Gastroesophageal sphincter (tissue), 4 donors: ENCODE measurements at regions not wholly inside any gene's neighbourhood (a gene's known extent, or its start where the extent isn't known, plus 50 kb on each side); places are given as distances from the start of the nearest gene placed in this dataset.

Experiments used
- ATAC-seq: fragments of 150-250 bp; one replicate; pipeline ENCODE4 v1.9.1; 2016; ENCODE audit warnings: mild to moderate bottlenecking, moderate library complexity
- H3K27ac ChIP-seq, 4 donors: fragments of 200-600 bp; sonication (generic) in 3 of 4; 1 replicate in 3 of 4; 2 replicates in 1 of 4; pipeline ENCODE4 v1.5.1; 2016 to 2019
- H3K27me3 ChIP-seq: fragments of 200-600 bp; sonication (generic); one replicate; pipeline ENCODE4 v1.5.1; 2019
- H3K36me3 ChIP-seq, 2 donors: fragments of 200-600 bp; sonication (generic); one replicate each; pipeline ENCODE4 v1.5.1; 2019; ENCODE audit warnings: control low read depth in 1 of 2
- H3K4me1 ChIP-seq, 3 donors: fragments of 200-600 bp; sonication (generic); 1 replicate in 2 of 3; 2 replicates in 1 of 3; pipeline ENCODE4 v1.5.1; 2016 to 2019; ENCODE audit warnings: control low read depth in 2 of 3
- H3K4me3 ChIP-seq, 2 donors: fragments of 200-600 bp; sonication (generic); one replicate each; pipeline ENCODE4 v1.5.1; 2019; ENCODE audit warnings: mild to moderate bottlenecking in 1 of 2, moderate library complexity in 1 of 2
- H3K9me3 ChIP-seq, 3 donors: fragments of 200-600 bp; sonication (generic); one replicate each; pipeline ENCODE4 v1.5.1; 2017 to 2019; ENCODE audit warnings: control low read depth in 2 of 3
- CTCF ChIP-seq, 4 experiments: fragments of 200-600 bp in 2 of 4; fragments of 450-650 bp in 2 of 4; sonication (generic) in 1 of 4; IDR thresholded peaks; one replicate each; pipeline ENCODE4 v1.5.1; 2017 to 2019; ENCODE audit warnings: antibody characterized with exemption in 4 of 4, mild to moderate bottlenecking in 2 of 4, moderate library complexity in 2 of 4
- EP300 ChIP-seq: sonication (generic); formaldehyde crosslinking; IDR thresholded peaks from one replicate; pipeline ENCODE4 v1.6.1; 2017; ENCODE audit warnings: antibody characterized with exemption, mild to moderate bottlenecking
- POLR2A ChIP-seq, 2 donors: fragments of 450-650 bp; IDR thresholded peaks; one replicate each; pipeline ENCODE4 v1.6.1; 2017; ENCODE audit warnings: antibody characterized with exemption in 2 of 2, mild to moderate bottlenecking in 2 of 2, moderate library complexity in 1 of 2
- POLR2AphosphoS5 ChIP-seq: sonication (generic); formaldehyde crosslinking; IDR thresholded peaks from one replicate; pipeline ENCODE4 v1.6.1; 2017; ENCODE audit warnings: antibody characterized with exemption
- WGBS, 2 donors: methylation state at CpG; one replicate each; pipeline ENCODE4 v1.1.5; 2018; ENCODE audit warnings: low coverage in 1 of 2; 5-methylcytosine and 5-hydroxymethylcytosine counted together

- ATAC-seq, result no peak
- 50 to 69% methylated on average over 1 of the region's 1 CpG for WGBS, 2 donors
- H3K9me3 ChIP-seq, result no peaks in the 10 kb centered on the region
- no peak overlapping the region for H3K27ac ChIP-seq
- no peak overlapping the region for H3K4me3 ChIP-seq
- TF ChIP-seq POLR2AphosphoS5, result no peak
- no peak for TF ChIP-seq CTCF (IDR thresholded peaks at IDR 0.05)
- TF ChIP-seq POLR2A (IDR thresholded peaks at IDR 0.05), result no peak
- TF ChIP-seq EP300, result no peak
- no peaks in the 10 kb centered on the region for H3K27me3 ChIP-seq
- no peaks in the 10 kb centered on the region for H3K4me1 ChIP-seq
- H3K36me3 ChIP-seq, result no peaks in the 10 kb centered on the region
Observed at GRCh38 chr10:120641695-120642094, 184.7 kb downstream of the PLPP4 start.

GRCh38 chr10:120643351-120643750 lies 186.3 kb downstream of the PLPP4 start:
- ATAC-seq, result no peak
- WGBS, 2 donors, result 39 to 40% methylated on average over 1 to 2 of the region's 2 CpGs
- Histone ChIP-seq H3K27ac (no peak overlapping the region), H3K36me3 (no peaks in the 10 kb centered on the region), H3K27me3 (no peaks in the 10 kb centered on the region), H3K4me3 (no peak overlapping the region), H3K4me1 (no peaks in the 10 kb centered on the region), H3K9me3 (no peaks in the 10 kb centered on the region)
- TF ChIP-seq POLR2AphosphoS5 (no peak), POLR2A (IDR thresholded peaks at IDR 0.05) (no peak), EP300 (no peak), CTCF (IDR thresholded peaks at IDR 0.05) (no peak)

GRCh38 chr10:120644556-120645410 lies 187.8 kb downstream of the PLPP4 start:
- Histone ChIP-seq H3K4me3 (no peak overlapping the region), H3K36me3 (no peaks in the 10 kb centered on the region), H3K9me3 (no peaks in the 10 kb centered on the region), H3K4me1 (no peaks in the 10 kb centered on the region), H3K27me3 (no peaks in the 10 kb centered on the region), H3K27ac (no peak overlapping the region)
- WGBS, 2 donors, result 55% methylated on average over 1 of the region's 1 CpG; no CpG with 5 or more reads in 1 of the 2 donors
- TF ChIP-seq POLR2A (IDR thresholded peaks at IDR 0.05) (no peak), EP300 (no peak), POLR2AphosphoS5 (no peak), CTCF (IDR thresholded peaks at IDR 0.05) (no peak)
- no peak for ATAC-seq

DNA sequence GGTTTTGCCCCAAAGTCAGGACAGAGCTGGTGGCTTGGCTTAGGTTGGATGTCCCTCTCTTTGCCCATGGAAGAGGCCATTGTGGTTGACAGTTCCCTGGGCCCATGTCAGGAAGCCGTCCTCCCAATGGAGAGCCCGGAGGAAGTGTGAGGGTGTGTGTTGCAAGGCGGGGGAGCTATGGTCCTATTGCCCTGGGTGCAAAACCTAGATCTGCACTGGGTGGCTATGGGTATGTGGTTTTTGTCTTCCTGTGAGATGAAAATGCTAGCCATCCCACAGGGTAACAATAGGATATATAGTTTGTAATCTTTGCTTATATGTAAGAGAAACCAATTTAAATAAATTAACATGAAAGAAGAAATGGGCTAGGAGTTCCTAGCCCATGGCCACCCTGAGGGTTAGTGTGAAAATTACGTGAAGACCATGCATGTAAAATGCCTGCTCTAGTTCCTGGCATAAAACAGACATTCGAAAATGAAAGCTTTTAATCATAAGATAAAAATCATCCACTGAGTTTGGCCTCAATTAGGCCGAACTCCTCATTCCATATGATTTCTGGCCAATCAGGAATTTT lies 189.2 kb downstream of the PLPP4 start:
- Histone ChIP-seq H3K9me3 (no peaks in the 10 kb centered on the region), H3K4me1 (no peaks in the 10 kb centered on the region), H3K36me3 (no peaks in the 10 kb centered on the region), H3K4me3 (no peak overlapping the region), H3K27ac (no peak overlapping the region), H3K27me3 (no peaks in the 10 kb centered on the region)
- no peak for ATAC-seq
- TF ChIP-seq CTCF (IDR thresholded peaks at IDR 0.05) (no peak), EP300 (no peak), POLR2A (IDR thresholded peaks at IDR 0.05) (no peak), POLR2AphosphoS5 (no peak)
- WGBS, 2 donors, result 59 to 79% methylated on average over 3 of the region's 6 CpGs
